Medulla oblongata (tissue), 1 donor: ENCODE measurements at regions not wholly inside any gene's neighbourhood (a gene's known extent, or its start where the extent isn't known, plus 50 kb on each side); places are given as distances from the start of the nearest gene placed in this dataset.
"Not testable (repeated sequence)": the region's sequence is repeated elsewhere in the genome, so short reads cannot be mapped to it uniquely, and the experiment has no call there.

Experiments used
- DNase-seq: peaks from one replicate; pipeline ENCODE4 v3.0.0-alpha.2; 2015; ENCODE audit errors: extremely low spot score

DNA sequence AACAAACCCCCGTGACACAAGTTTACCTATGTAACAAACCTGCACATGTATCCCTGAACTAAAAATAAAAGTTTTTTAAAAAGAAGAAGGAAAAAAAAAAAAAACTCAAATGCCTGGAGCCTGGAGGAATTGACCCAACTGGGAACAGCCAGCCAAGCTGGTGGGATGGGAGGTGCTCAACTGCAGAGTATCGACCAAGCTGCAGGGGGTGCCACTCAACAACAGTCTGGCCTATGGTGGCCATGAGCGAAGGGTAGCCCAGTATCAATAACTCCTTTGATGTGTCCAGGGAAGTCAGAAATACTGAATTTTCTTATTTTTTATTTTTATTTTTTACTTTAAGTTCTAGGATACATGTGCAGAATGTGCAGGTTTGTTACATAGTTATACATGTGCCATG is 310.3 kb upstream of the DLGAP1 start:
- DNase-seq = no peak

DNA sequence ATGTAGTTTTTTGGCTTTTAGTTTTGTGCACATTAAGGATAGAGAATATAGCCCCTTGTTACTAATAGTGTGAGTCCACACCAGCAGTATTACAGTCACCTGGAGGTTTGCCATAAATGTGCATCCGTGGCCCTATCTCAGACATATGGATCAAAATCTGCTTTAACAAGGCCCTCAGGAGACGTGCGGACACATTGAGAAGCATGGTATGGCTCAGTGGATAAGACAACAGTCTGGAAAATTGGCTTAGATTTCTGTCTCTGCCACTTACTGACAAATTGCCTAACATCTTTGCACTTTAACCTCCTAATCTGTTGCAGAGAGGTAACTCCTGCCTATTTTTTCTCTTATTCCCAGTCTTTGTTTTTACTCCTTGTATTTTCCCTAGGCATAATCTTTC is 307.2 kb upstream of the DLGAP1 start:
- DNase-seq = no peak

DNA sequence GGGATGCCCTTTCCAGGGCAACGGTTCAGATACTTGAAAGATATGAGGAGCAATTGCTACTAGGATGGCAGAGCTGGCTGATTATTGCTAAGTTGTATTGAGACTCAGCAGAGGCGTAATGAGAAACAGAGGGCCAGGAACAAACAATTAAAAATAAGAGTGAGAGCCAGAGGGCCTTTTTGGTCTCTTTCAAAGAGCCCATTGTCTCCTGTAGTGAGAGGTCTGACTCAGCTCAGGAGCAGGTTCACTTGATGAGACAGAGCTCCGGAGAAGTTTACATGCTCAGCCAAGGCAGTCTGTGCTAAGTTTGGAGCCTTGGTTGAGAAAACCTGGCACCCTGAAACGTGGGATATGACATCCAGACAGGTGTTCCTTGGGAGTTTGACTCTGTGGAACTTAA is 303.9 kb upstream of the DLGAP1 start:
- peak; percentile 4 for DNase-seq

DNA sequence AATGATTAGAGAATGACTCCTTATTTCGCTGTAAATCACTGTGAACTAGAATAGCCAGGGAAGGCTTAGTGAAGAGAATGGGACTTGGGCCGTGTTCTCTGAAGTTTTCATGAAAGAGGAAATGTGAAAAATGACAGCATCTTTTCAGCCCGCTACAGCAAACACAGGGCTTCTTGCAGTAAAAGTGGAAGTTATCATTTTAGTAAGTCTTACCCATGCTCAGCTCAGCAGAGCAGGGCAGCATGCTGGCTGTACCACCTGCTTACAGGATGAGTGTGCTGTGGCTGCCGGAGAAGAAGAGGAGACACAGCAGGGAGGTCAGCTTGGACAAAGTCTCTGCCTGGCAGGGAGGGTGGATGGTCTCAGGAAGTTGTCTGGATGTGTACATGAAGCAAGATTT is 300.7 kb upstream of the DLGAP1 start:
- no peak for DNase-seq

DNA sequence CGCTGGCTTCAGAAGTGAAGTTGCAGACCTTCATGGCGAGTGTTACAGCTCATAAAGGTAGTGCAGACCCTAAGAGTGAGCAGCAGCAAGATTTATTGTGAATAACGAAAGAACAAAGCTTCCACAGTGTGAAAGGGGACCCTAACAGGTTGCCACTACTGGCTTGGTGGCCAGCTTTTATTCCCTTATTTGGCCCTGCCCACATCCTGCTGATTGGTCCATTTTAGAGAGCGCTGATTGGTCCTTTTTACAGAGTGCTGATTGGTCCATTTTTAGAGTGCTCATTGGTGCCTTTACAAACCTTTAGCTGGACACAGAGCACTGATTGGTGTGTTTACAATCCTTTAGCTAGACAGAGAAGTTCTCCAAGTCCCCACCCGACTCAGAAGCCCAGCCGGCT is 298.0 kb upstream of the DLGAP1 start:
- DNase-seq = not testable (repeated sequence)

DNA sequence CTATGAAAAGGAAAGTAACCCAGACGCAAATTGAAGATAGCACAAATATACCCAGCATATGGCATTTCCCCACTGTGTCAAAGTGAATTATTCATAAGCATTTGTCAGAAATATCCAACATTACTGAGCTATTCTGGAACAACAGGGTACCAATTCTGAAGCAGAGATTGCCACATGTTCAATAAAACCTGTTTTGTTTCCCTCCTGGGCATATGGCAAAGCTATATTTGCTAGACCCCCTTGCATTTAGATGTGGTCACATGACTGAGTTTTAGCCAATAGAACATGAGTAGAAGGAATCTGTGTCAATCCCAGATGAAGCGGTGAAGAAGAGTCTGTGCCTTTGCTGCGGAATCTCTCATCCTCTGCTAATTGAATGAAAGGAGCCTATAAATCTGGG is 296.4 kb upstream of the DLGAP1 start:
- DNase-seq = no peak

DNA sequence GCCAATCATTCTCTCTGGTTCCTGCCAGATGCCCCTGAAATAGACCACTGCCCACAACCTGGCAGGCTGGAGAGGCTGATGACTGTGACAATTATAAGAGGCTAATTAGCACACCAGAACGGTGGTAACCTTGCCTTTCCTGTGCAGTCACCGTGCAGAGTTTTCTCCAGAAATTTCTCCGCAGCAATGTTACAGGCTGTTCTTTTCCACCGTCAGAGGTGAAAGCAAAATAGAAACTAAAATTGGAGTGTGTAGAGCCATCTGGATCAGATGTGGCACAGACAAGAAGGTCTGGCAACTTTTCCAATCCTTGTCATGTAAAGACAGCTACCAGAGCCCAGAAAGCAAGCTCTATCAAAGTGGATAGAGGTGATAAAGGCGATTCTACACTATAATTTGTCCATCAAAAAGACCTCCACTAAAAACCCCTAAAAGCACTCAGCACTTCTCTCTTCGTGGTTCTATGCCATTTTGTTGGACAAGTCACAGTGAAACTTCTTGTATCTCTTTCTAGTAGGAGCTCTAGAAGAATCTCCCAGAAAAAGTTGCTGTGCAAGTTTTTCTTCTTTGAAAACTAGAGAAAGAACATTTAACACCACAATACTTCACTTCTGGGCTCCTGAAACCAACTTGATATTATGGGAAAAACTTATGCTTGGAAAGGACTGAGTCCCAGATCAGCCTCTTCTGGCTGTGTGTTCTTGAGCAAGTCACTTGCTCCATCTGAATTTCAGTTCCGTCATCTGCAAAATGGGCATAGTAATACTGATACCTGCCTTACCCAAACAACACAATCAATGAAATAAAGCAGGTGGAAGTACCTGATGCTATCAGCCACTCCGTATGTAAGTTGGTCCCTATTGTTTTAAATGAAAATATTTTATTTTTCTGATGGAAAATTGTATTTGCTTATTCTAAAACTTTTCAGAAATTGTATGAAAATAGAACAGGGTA is 295.6 kb upstream of the DLGAP1 start:
- no peak for DNase-seq

DNA sequence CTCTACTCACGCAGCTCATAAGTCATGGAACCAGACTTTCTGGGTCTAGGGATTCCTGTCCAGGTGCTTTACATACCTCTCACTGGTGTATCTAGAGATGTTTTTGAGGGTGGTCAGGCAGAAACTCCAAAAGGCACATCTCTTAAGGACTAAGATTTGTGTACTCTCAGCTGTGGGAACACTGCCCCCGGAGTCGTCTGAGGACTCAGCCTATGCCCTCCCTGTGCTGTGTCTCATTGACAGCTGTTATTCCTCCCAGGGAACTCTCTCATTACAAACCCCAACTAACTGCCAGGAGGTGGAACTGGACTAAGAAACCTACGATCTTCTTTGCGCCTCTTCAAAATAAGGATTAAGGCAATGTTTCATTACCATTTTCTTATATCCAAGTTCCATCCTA is 293.9 kb upstream of the DLGAP1 start:
- DNase-seq = no peak

DNA sequence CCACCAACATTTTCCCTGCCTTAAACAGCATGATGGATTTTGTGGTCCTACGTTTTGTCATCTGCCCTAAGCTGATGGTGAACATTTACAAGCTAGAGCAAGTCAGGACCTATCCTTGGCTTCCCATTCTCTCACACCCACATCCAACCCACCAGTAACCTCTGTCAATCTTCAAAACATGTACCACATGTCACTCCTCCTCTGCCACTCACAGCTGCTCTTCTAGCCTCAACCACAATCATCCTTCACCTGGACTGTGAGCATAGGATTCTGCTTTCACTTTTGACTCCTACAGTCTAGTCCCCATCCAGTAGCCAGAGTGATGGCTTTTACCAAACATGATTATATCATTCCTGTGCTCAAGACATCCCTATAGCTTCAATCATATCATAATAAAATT is 279.8 kb upstream of the DLGAP1 start:
- DNase-seq = no peak

DNA sequence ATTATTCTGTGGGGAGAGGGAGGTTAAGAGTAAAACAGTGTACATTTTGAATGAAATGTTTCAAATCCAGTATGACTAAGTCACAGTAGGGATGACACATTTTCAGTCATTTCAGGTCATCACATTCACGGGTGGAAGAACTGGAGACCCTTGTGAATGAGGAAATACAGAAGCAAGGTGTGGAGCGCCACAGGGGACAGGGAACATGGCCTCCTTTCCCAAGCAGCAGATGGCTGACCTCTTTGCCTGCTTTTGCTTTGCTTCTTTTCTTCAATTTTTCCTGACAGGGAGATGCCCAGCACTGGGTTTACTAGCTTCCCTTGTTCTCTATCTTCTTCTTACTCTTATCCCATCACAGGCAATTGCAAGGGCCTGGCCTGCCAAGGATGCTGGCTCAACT is 278.9 kb upstream of the DLGAP1 start:
- no peak for DNase-seq

DNA sequence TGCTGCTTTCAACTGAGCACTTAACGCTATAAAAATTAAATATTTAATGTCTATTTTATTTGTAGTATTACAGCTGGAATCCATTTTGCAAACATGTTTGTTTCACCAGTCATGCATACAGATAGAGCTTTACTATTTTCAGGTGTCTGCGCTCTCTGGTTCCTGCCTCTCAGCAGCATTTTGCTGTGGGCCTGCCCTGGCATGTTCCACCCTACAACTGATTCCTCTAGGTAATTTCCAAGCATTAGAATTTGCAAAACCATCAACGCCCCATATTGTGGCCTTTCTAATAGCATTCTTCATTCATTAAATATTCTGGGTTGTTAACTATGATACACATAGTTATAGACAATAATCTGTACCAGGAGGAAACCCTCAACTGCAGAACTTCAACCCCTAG is 266.4 kb upstream of the DLGAP1 start:
- DNase-seq = no peak

DNA sequence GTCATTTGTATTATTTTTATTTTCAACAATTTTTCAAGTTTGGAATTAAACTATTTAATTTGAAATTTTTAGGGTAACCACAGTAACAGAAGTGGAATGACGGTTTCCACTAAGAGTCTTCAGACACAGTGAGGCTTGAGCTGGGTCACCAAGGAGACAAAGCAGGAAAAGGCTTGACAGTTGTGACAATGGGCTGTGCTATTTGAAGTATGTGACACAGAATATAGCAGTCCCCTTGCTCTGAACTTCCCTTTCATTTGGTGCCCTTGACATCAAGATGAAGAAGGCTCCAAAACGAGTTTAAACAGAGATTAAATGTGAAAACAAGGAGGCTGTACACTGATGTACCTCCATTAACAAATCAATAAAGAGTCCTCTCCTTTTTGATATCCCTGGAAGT is 265.4 kb upstream of the DLGAP1 start:
- DNase-seq = no peak

DNA sequence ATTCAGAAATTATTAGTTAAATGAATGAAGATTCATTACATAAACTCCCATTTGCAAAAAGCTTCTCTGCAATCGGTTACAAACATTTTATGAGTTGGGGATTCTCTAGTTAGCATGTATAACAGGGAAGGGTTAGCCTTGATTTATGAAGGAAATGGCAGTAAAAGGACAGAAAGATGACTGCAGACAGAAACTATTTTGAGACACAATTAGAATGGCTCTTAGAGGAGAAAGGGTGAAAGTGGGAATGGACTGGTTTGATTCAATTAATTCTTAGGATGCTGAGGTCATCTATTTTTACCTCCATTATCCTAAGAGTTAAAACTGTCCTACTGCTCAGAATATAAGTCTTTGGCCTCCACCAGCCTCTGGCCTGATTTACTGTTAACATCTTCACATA is 250.8 kb upstream of the DLGAP1 start:
- DNase-seq = no peak

DNA sequence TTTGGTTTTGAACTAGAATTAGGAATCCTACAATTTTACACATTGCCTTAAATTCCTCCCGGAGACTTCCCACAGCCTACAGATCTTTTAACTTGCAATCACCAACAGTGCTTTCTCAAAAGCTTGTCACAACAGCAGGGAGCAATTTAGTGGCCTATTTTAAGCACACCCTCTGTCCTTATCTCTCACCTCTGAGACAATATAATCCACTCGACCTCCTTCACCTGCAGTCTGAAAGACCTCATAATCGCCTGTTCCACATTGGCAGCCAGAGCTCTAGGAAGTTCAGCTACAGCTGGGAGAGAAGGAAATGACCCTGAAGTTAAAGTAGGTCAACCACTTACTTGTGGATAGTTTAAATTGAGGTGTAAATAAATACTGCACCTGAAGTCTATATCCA is 249.7 kb upstream of the DLGAP1 start:
- no peak for DNase-seq

DNA sequence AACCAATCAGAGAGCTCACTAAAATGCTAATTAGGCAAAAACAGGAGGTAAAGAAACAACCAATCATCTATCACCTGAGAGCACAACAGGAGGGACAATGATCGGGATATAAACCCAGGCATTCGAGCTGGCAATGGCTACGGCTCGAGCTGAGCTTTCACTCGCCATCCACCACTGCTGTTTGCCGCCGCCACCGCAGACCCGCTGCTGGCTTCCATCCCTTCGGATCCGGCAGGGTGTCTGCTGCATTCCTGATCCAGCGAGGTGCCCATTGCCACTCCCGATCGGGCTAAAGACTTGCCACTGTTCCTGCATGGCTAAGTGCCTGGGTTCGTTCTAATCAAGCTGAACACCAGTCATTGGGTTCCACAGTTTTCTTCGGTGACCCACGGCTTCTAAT is 236.7 kb upstream of the DLGAP1 start:
- no peak for DNase-seq

DNA sequence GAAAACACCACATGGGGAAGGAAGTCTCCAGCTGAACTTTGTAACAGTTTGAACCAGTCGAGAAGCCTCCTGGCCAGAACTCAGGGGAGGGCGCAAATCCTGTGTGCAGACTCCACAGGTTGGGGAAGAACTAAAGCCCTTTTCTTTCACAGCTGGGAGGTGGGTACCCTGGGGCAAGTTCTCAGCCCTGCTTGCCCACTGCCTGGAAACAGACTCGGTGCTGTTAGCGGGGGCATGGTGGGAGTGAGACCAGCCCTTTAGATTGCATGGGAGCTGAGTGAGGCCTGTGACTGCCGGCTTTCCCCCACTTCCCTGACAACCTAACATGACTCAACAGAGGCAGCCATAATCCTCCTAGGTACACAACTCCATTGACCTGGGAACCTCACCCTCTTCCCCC is 223.6 kb upstream of the DLGAP1 start:
- DNase-seq = not testable (repeated sequence)

DNA sequence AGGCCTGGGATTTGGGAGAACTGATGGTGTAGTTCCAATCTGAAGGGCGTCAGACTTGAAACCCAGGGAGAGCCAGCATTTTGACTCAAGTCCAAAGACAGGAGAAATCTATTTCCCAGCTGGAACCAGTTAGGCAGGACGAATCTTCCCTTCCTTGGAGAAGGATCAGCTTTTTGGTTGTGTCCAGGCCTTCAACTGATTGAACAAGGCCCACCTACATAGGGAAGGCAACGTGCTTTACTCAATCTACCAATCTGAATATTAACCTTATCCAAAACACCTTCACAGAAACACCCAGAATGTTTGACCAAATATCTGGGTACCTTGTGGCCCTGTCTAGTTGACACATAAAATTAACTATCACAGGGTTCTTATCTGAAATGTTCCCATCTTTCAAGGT is 221.9 kb upstream of the DLGAP1 start:
- no peak for DNase-seq

DNA sequence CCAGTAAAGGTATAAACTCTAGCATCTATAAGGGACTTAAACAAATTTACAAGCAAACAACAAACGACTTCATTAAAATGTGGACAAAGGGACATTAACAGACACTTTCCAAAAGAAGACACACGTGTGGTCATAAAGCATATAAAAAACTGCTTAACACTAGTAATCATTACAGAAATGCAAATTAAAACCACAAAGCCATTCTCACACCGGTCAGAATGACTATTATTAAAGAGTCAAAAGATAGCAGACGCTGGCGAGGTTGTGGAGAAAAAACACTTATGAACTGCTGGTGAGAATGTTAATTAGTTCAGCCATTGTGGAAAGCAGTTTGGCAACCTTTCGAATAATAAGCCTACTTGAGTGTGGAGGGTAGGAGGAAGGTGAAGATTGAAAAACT is 217.1 kb upstream of the DLGAP1 start:
- DNase-seq = no peak

DNA sequence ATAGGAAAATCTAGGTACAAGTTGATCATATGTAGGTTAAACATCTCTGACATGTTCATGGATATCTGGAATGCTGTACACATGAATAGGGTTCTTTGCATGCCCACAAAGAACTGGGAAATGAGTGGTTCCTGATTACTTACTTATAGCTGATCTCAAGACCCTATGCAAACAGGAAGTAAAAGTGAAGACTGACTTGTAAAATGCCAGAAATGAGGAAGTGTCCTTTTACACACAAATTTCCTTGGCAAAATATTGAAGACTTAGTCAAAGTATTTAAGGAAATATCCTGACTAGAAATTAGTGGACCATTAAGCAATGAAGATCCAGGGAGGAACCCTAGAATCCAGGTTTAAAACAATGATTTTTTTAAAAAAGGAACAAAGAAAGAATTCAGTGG is 203.7 kb upstream of the DLGAP1 start:
- no peak for DNase-seq

DNA sequence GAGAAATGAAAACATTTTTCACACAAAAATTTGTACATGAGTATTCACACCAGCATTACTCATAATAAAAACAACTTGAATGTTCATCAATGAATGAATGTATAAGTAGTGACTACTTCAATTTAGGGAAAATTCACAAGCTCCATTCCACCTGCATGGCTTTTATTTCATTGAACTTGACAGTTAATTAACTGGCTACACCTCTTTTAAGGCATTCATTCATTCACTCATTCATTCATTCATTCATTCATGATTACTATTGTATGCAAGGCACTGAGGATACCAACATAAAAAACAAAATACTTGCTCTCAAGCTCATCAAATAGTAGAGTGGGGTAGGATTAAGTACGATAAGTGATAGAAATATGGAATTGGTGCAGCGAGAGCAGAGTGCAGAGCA is 198.3 kb upstream of the DLGAP1 start:
- no peak for DNase-seq

DNA sequence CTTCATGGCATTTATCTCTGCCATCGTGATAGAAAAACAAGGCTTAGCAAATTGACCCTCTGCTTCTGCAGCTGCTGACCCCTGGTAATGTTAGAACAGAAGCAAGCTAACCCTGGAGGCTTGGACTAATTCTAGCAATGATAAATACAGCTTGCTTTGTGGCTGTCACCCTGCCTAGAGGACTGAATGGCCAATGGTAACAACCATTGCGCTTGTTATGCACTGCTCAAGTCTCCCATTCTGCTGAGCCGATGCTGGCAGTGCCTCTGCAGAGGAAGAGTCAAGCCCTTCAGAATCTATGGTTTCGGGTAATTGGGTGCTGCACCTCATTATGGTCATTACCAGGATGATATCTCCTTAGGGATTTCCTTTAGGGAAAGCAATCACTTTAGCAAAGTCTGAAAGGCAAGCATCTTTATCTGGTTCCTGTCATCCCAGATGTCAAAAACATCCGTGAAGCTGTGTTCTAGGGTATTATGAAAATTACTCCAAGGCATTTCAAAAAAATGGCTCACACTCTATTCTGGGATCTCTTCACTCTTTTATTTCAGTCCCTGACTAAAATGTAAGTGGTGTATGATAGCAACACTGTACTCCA is 186.8 kb upstream of the DLGAP1 start:
- no peak for DNase-seq

DNA sequence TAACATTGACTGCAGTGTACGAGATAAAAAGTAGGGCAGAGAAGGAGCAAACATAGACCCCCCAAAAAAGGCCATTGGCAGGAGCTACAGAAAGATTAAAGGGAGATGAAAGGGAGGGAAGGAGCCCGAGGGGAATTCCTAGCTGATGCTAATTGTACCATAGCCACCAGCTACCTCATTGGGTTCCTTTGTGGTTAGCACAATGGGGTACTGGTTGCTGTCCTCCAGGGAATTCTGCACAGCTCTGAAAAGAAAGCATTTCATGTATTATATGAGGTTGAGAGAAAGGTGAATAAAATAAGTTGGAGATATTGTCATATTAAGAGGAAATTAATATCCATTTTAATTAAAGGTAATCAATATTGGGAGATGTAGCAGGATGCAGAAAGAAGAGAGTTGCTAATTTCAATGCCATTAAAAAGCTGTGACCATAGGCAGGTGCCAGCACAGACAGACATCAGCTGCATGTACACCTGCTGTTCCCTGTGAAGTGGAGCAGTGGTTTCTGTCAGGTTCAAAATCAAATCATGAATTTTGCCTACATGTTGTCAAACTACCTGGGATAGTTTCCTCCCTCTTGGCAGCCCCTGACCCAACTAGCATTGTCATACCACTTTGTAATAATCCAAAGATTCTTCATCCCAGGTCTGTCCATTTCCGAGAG is 185.4 kb upstream of the DLGAP1 start:
- no peak for DNase-seq
